NCI-H82 treated with DMSO at 0.1 percent for 48 hours (cell line): ENCODE measurements at regions not wholly inside any gene's neighbourhood (a gene's known extent, or its start where the extent isn't known, plus 50 kb on each side); places are given as distances from the start of the nearest gene placed in this dataset.

ENCODE experiments used
- DNase-seq: peaks from one replicate; lab custom pipeline; 2025; ENCODE audit not compliant: unreplicated experiment; lab: John Stamatoyannopoulos, UW

GRCh38 chr12:88310069-88310468 is 168.0 kb downstream of the TMTC3 start:
- DNase-seq: no peak

GRCh38 chr12:88310666-88311065 is 168.6 kb downstream of the TMTC3 start:
- DNase-seq: no peak

- DNase-seq: no peak
Observed at GRCh38 chr12:88313554-88313953, 171.4 kb downstream of the TMTC3 start.

- DNase-seq: no peak
Observed at GRCh38 chr12:88314706-88315105, 172.6 kb downstream of the TMTC3 start.

- no peak for DNase-seq
Observed at GRCh38 chr12:88318726-88319125, 176.6 kb downstream of the TMTC3 start.

GRCh38 chr12:88325076-88325815 is 183.1 kb downstream of the TMTC3 start:
- no peak for DNase-seq

- DNase-seq: no peak
Observed at GRCh38 chr12:88325816-88326189, 183.7 kb downstream of the TMTC3 start.

GRCh38 chr12:88327276-88327675 is 185.2 kb downstream of the TMTC3 start:
- no peak for DNase-seq

- no peak for DNase-seq
Observed at GRCh38 chr12:88328090-88328489, 186.0 kb downstream of the TMTC3 start.

GRCh38 chr12:88329833-88330232 is 187.7 kb downstream of the TMTC3 start:
- DNase-seq: no peak

- no peak for DNase-seq
Observed at GRCh38 chr12:88334271-88334670, 192.2 kb downstream of the TMTC3 start.

- DNase-seq: no peak
Observed at GRCh38 chr12:88336076-88336739, 194.1 kb downstream of the TMTC3 start.

- DNase-seq: no peak
Observed at GRCh38 chr12:88338486-88338885, 196.4 kb downstream of the TMTC3 start.

- DNase-seq: no peak
Observed at GRCh38 chr12:88339254-88339949, 197.3 kb downstream of the TMTC3 start.

- no peak for DNase-seq
Observed at GRCh38 chr12:88339966-88340365, 197.9 kb downstream of the TMTC3 start.

GRCh38 chr12:88342251-88342806 is 200.2 kb downstream of the TMTC3 start:
- DNase-seq: no peak

- no peak for DNase-seq
Observed at GRCh38 chr12:88351146-88351545, 209.0 kb downstream of the TMTC3 start.

- DNase-seq: no peak
Observed at GRCh38 chr12:88354691-88355090, 212.6 kb downstream of the TMTC3 start.

- DNase-seq: no peak
Observed at GRCh38 chr12:88360343-88360742, 218.2 kb downstream of the TMTC3 start.

- DNase-seq: no peak
Observed at GRCh38 chr12:88361493-88361892, 218.8 kb downstream of the KITLG start.

GRCh38 chr12:88362439-88362838 is 217.8 kb downstream of the KITLG start:
- no peak for DNase-seq

GRCh38 chr12:88365403-88365802 is 214.9 kb downstream of the KITLG start:
- DNase-seq: no peak
